ENCODE measurements at regions not wholly inside any gene's neighbourhood (a gene's known extent, or its start where the extent isn't known, plus 50 kb on each side); places are given as distances from the start of the nearest gene placed in this dataset.
A peak's percentile ranks its signal among the peaks of the same experiment; 100 is the strongest.

DNA sequence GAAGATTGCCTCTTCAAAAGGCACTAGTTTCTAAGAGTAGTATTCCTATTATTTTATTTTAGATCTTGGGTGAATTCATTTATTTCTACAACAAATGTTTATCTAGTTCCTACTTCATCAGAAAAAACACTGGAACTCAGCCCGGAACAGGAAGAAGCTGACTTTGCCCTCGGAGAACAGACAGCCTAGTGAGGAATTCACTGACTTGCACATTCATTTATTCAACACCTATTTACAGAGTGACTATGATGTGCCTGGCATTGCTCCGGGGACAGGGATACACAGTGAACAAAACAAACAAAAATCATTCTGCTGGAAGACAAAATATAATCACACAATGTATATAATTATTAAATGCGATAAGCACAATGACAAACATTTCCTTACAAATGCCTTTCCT lies 54.4 kb upstream of the SDK1 start:
- Histone ChIP-seq H4K20me1 (ENCODE audit: insufficient read depth, low read length) (no peaks in the 10 kb centered on the region), H2BK120ac (ENCODE audit: low read depth, low read length) (no peak overlapping the region), H3K36me3 (ENCODE audit: control insufficient read depth, insufficient read depth, low read length) (no peaks in the 10 kb centered on the region), H3K9ac (ENCODE audit: low read depth, low read length) (no peak overlapping the region), H2BK20ac (ENCODE audit: low read depth, low read length) (no peak overlapping the region), H3K4ac (ENCODE audit: low read depth, low read length) (no peak overlapping the region), H2BK5ac (ENCODE audit: low read depth, low read length, poor library complexity, severe bottlenecking) (no peak overlapping the region), H4K8ac (ENCODE audit: low read depth in 2 of 2, low read length in 2 of 2) (no peak overlapping the region), H2AK5ac (ENCODE audit: low read depth, low read length) (no peak overlapping the region), H3K18ac (ENCODE audit: low read depth, low read length) (no peak overlapping the region), H3K4me3 (ENCODE audit: insufficient read depth, low read depth, low read length) (no peak overlapping the region), H3K23ac (ENCODE audit: low read depth, low read length) (no peak overlapping the region), H2AK9ac (replicated peaks; ENCODE audit: low read depth, low read length, poor library complexity) (no peak overlapping the region), H3K4me1 (ENCODE audit: control insufficient read depth, insufficient read depth, low read length) (peaks cover 16% of the 10 kb centered on the region; the same call in 1 of the 2 replicates), H2AFZ (replicated peaks; ENCODE audit: low read length, poor library complexity) (no peak overlapping the region), H3K9me3 (ENCODE audit: control insufficient read depth, insufficient read depth, low read length) (peaks cover 5% of the 10 kb centered on the region; the same call in 1 of the 2 replicates), H3K9me1 (ENCODE audit: insufficient read depth, low read length) (0 out of 2 replicates have a peak, but pooled peaks cover 4% of the 10 kb centered on the region), H3K79me1 (ENCODE audit: low read depth in 1 of 2, low read length in 2 of 2) (no peaks in the 10 kb centered on the region), H3K27ac (ENCODE audit: insufficient read depth, low read length) (no peak overlapping the region; the same call in 1 of the 2 replicates), H3K27me3 (ENCODE audit: control insufficient read depth, insufficient read depth, low read length) (no peaks in the 10 kb centered on the region), H3K56ac (ENCODE audit: extremely low read depth, insufficient read depth, low read length) (no peak overlapping the region), H4K91ac (ENCODE audit: insufficient read depth, low read depth, low read length) (no peak overlapping the region), H2BK15ac (ENCODE audit: low read depth, low read length) (no peak overlapping the region), H3K4me2 (ENCODE audit: low read depth, low read length) (no peak overlapping the region), H4K5ac (ENCODE audit: low read depth, low read length) (no peak overlapping the region), H3K14ac (replicated peaks; ENCODE audit: low read depth, low read length) (no peak overlapping the region)
- dilution Hi-C loops (cut with HindIII; ENCODE audit: low sequenced_read_pairs, unreplicated experiment) = no loop called here
- intact Hi-C loops (cut with micrococcal nuclease) = no loop called here
- no CpG with 5 or more reads among the region's 4 CpGs for WGBS, 2 experiments (ENCODE audit: extremely low coverage in 2 of 2, insufficient read length in 1 of 2)
- no TSS peak for BruUV-seq (replicated peaks)
- peak; percentile 30 for DNase-seq
- ATAC-seq (ENCODE audit: low read depth) = no peak
- POLR2A ChIA-PET (ENCODE audit: unreplicated experiment) = no interaction called here
- CTCF ChIA-PET = no interaction called here
- TF ChIP-seq CEBPB (IDR thresholded peaks at IDR 0.05; ENCODE audit: low read depth, low read length) = no peak
- no peak for TF ChIP-seq RCOR1 (IDR thresholded peaks at IDR 0.05; ENCODE audit: insufficient replicate concordance, low read length)
- no peak for TF ChIP-seq USF2 (IDR thresholded peaks at IDR 0.05; ENCODE audit: low read depth, low read length)
- TF ChIP-seq SMC3 (IDR thresholded peaks at IDR 0.05; ENCODE audit: low read depth, low read length) = no peak
- TF ChIP-seq POLR2A (IDR thresholded peaks at IDR 0.05; ENCODE audit: low read depth, low read length) = no peak
- in situ Hi-C loops (cut with MboI; ENCODE audit: low sequenced_read_pairs) = no loop called here
